Liver (tissue), 8 donors: ENCODE measurements at regions not wholly inside any gene's neighbourhood (a gene's known extent, or its start where the extent isn't known, plus 50 kb on each side); places are given as distances from the start of the nearest gene placed in this dataset.

ENCODE experiments used
- DNase-seq: peaks from one replicate; pipeline ENCODE4 v3.0.0-alpha.2; 2017; ENCODE audit warnings: low spot score
- H3K27ac ChIP-seq, 2 donors: one replicate each; pipeline ENCODE4 v1.7.0; 2013; ENCODE audit warnings: inconsistent platforms in 2 of 2, low read length in 2 of 2, control low read depth in 1 of 2, low read depth in 1 of 2, mild to moderate bottlenecking in 1 of 2
- H3K27me3 ChIP-seq, 4 donors: one replicate each; pipeline versions ENCODE4 v1.6.1 to v1.7.0; 2013; ENCODE audit warnings: low read length in 3 of 4, inconsistent platforms in 1 of 4, mild to moderate bottlenecking in 1 of 4, moderate library complexity in 1 of 4; ENCODE audit not compliant: control insufficient read depth in 4 of 4, insufficient read depth in 4 of 4
- H3K36me3 ChIP-seq, 4 donors: one replicate each; pipeline versions ENCODE4 v1.6.1 to v1.7.0; 2013; ENCODE audit warnings: low read length in 3 of 4, mild to moderate bottlenecking in 3 of 4, low read depth in 1 of 4, moderate library complexity in 1 of 4; ENCODE audit not compliant: control insufficient read depth in 4 of 4, insufficient read depth in 3 of 4
- H3K4me1 ChIP-seq, 4 donors: one replicate each; pipeline versions ENCODE4 v1.6.1 to v1.7.0; 2013; ENCODE audit warnings: low read length in 3 of 4, mild to moderate bottlenecking in 3 of 4, moderate library complexity in 1 of 4; ENCODE audit not compliant: control insufficient read depth in 4 of 4, insufficient read depth in 4 of 4
- H3K4me3 ChIP-seq, 3 donors: one replicate each; pipeline versions ENCODE4 v1.6.1 to v1.7.0; 2013; ENCODE audit warnings: low read length in 3 of 3, control low read depth in 1 of 3, low read depth in 1 of 3, mild to moderate bottlenecking in 1 of 3
- H3K9ac ChIP-seq, 2 donors: one replicate each; pipeline ENCODE4 v1.7.0; 2013; ENCODE audit warnings: low read length in 2 of 2, mild to moderate bottlenecking in 2 of 2, moderate library complexity in 2 of 2, control low read depth in 1 of 2, low read depth in 1 of 2
- H3K9me3 ChIP-seq, 4 donors: one replicate each; pipeline versions ENCODE4 v1.6.1 to v1.7.0; 2013; ENCODE audit warnings: low read length in 3 of 4; ENCODE audit not compliant: control insufficient read depth in 4 of 4
- EGR1 ChIP-seq, 2 donors: IDR thresholded peaks; 2 replicates each; pipeline ENCODE4 v1.6.1; 2016 to 2018; ENCODE audit warnings: antibody characterized with exemption in 2 of 2, low read depth in 2 of 2
- FOXA2 ChIP-seq: IDR thresholded peaks from 2 replicates; pipeline ENCODE4 v1.6.1; 2016; ENCODE audit warnings: antibody characterized with exemption
- GABPA ChIP-seq, 2 donors: IDR thresholded peaks in 1 of 2; conservative IDR thresholded peaks in 1 of 2; 2 replicates each; pipeline ENCODE4 v1.6.1; 2016; ENCODE audit warnings: antibody characterized with exemption in 2 of 2, mild to moderate bottlenecking in 1 of 2, moderate library complexity in 1 of 2
- HNF4A ChIP-seq, 2 donors: conservative IDR thresholded peaks; 2 replicates each; pipeline ENCODE4 v1.6.1; 2016; ENCODE audit warnings: antibody characterized with exemption in 2 of 2, mild to moderate bottlenecking in 2 of 2
- HNF4G ChIP-seq: IDR thresholded peaks from 2 replicates; pipeline ENCODE4 v1.6.1; 2016; ENCODE audit warnings: antibody characterized with exemption
- JUND ChIP-seq, 2 donors: IDR thresholded peaks; 2 replicates each; pipeline ENCODE4 v1.6.1; 2016; ENCODE audit warnings: antibody characterized with exemption in 2 of 2
- NR2F2 ChIP-seq: IDR thresholded peaks from 2 replicates; pipeline ENCODE4 v1.6.1; 2016; ENCODE audit warnings: antibody characterized with exemption
- RAD21 ChIP-seq, 2 donors: IDR thresholded peaks; 2 replicates each; pipeline ENCODE4 v1.6.1; 2016; ENCODE audit warnings: antibody characterized with exemption in 2 of 2, mild to moderate bottlenecking in 2 of 2
- RXRA ChIP-seq, 2 donors: IDR thresholded peaks; 2 replicates each; pipeline ENCODE4 v1.6.1; 2017 to 2018; ENCODE audit warnings: antibody characterized with exemption in 2 of 2, mild to moderate bottlenecking in 1 of 2
- SP1 ChIP-seq: IDR thresholded peaks from 2 replicates; pipeline ENCODE4 v1.6.1; 2018; ENCODE audit warnings: antibody characterized with exemption, mild to moderate bottlenecking
- TAF1 ChIP-seq: conservative IDR thresholded peaks from 2 replicates; pipeline ENCODE4 v1.6.1; 2016; ENCODE audit warnings: antibody characterized with exemption, mild to moderate bottlenecking
- WGBS: extraction: QIAGEN DNeasy Blood & Tissue Kit; methylation state at CpG from one replicate; pipeline ENCODE4 v1.1.7; 2013; 5-methylcytosine and 5-hydroxymethylcytosine counted together
- TF ChIP-seq, protein P1 (sequence below): IDR thresholded peaks from 2 replicates; pipeline ENCODE4 v1.6.1; 2016; ENCODE audit warnings: antibody characterized with exemption
- TF ChIP-seq, protein P2 (sequence below): fragments of 150-350 bp; IDR thresholded peaks from 2 replicates; pipeline ENCODE4 v1.5.1; 2017; ENCODE audit warnings: improper control_type of control experiment, low read depth, low read length; ENCODE audit not compliant: missing input control
- TF ChIP-seq, protein P3 (sequence below): IDR thresholded peaks from 2 replicates; pipeline ENCODE4 v1.6.1; 2016; ENCODE audit warnings: antibody characterized with exemption, mild to moderate bottlenecking
- TF ChIP-seq, protein P4 (sequence below): IDR thresholded peaks from 2 replicates; pipeline ENCODE4 v1.6.1; 2016; ENCODE audit warnings: antibody characterized with exemption
- TF ChIP-seq, protein P5 (sequence below): IDR thresholded peaks from 2 replicates; pipeline ENCODE4 v1.6.1; 2016; ENCODE audit warnings: antibody characterized with exemption
- donor health status: healthy.
- donor health status: healthy.
- donor health status: healthy.
- donor health status: healthy.
- donor health status: healthy.

DNA sequence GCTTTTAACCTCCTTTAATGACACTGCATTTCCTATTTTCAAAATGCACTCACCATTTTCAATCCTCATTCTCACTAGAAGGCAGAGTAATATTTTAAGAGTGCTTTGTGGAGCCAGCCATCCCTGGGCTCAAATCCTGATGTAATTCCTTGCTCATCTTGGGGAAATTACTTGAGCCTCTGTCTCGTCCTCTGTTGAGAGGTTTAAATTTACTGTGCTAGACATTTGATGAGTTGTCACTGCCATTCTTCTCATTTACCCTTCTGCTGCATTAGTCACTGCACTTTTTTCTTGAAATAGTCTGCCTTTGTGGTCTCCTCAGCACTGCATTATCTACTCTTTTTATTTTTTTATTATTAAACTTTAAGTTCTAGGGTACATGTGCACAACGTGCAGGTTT lies 150.0 kb upstream of the HDDC2 start:
- no peak for DNase-seq
- Histone ChIP-seq H3K9me3 (peaks cover 1 to 17% (median 9%) of the 10 kb centered on the region in 4 donors), H3K4me1 (no peaks in the 10 kb centered on the region), H3K9ac (no peak overlapping the region), H3K27me3 (no peaks in the 10 kb centered on the region), H3K36me3 (no peaks in the 10 kb centered on the region), H3K4me3 (no peak overlapping the region), H3K27ac (no peak overlapping the region)
- WGBS, result 38% methylated on average over 2 of the region's 2 CpGs
- TF ChIP-seq TAF1 (no peak), JUND (IDR thresholded peaks at IDR 0.05) (no peak), RXRA (IDR thresholded peaks at IDR 0.05) (no peak), RAD21 (IDR thresholded peaks at IDR 0.05) (no peak), NR2F2 (no peak), HNF4G (no peak), FOXA2 (no peak), SP1 (no peak), HNF4A (conservative IDR thresholded peaks at IDR 0.05) (no peak), GABPA (IDR thresholded peaks at IDR 0.05 in 1 of 2, conservative IDR thresholded peaks at IDR 0.05 in 1 of 2) (no peak), EGR1 (IDR thresholded peaks at IDR 0.05; ENCODE audit: low read depth in 2 of 2) (no peak)
- TF ChIP-seq, protein P1, sequence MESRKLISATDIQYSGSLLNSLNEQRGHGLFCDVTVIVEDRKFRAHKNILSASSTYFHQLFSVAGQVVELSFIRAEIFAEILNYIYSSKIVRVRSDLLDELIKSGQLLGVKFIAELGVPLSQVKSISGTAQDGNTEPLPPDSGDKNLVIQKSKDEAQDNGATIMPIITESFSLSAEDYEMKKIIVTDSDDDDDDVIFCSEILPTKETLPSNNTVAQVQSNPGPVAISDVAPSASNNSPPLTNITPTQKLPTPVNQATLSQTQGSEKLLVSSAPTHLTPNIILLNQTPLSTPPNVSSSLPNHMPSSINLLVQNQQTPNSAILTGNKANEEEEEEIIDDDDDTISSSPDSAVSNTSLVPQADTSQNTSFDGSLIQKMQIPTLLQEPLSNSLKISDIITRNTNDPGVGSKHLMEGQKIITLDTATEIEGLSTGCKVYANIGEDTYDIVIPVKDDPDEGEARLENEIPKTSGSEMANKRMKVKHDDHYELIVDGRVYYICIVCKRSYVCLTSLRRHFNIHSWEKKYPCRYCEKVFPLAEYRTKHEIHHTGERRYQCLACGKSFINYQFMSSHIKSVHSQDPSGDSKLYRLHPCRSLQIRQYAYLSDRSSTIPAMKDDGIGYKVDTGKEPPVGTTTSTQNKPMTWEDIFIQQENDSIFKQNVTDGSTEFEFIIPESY, result no peak
- TF ChIP-seq, protein P2, sequence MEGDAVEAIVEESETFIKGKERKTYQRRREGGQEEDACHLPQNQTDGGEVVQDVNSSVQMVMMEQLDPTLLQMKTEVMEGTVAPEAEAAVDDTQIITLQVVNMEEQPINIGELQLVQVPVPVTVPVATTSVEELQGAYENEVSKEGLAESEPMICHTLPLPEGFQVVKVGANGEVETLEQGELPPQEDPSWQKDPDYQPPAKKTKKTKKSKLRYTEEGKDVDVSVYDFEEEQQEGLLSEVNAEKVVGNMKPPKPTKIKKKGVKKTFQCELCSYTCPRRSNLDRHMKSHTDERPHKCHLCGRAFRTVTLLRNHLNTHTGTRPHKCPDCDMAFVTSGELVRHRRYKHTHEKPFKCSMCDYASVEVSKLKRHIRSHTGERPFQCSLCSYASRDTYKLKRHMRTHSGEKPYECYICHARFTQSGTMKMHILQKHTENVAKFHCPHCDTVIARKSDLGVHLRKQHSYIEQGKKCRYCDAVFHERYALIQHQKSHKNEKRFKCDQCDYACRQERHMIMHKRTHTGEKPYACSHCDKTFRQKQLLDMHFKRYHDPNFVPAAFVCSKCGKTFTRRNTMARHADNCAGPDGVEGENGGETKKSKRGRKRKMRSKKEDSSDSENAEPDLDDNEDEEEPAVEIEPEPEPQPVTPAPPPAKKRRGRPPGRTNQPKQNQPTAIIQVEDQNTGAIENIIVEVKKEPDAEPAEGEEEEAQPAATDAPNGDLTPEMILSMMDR, result no peak
- TF ChIP-seq, protein P3, sequence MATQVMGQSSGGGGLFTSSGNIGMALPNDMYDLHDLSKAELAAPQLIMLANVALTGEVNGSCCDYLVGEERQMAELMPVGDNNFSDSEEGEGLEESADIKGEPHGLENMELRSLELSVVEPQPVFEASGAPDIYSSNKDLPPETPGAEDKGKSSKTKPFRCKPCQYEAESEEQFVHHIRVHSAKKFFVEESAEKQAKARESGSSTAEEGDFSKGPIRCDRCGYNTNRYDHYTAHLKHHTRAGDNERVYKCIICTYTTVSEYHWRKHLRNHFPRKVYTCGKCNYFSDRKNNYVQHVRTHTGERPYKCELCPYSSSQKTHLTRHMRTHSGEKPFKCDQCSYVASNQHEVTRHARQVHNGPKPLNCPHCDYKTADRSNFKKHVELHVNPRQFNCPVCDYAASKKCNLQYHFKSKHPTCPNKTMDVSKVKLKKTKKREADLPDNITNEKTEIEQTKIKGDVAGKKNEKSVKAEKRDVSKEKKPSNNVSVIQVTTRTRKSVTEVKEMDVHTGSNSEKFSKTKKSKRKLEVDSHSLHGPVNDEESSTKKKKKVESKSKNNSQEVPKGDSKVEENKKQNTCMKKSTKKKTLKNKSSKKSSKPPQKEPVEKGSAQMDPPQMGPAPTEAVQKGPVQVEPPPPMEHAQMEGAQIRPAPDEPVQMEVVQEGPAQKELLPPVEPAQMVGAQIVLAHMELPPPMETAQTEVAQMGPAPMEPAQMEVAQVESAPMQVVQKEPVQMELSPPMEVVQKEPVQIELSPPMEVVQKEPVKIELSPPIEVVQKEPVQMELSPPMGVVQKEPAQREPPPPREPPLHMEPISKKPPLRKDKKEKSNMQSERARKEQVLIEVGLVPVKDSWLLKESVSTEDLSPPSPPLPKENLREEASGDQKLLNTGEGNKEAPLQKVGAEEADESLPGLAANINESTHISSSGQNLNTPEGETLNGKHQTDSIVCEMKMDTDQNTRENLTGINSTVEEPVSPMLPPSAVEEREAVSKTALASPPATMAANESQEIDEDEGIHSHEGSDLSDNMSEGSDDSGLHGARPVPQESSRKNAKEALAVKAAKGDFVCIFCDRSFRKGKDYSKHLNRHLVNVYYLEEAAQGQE, result no peak
- TF ChIP-seq, protein P4, sequence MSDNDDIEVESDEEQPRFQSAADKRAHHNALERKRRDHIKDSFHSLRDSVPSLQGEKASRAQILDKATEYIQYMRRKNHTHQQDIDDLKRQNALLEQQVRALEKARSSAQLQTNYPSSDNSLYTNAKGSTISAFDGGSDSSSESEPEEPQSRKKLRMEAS, result no peak
- TF ChIP-seq, protein P5, sequence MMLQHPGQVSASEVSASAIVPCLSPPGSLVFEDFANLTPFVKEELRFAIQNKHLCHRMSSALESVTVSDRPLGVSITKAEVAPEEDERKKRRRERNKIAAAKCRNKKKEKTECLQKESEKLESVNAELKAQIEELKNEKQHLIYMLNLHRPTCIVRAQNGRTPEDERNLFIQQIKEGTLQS, result no peak

DNA sequence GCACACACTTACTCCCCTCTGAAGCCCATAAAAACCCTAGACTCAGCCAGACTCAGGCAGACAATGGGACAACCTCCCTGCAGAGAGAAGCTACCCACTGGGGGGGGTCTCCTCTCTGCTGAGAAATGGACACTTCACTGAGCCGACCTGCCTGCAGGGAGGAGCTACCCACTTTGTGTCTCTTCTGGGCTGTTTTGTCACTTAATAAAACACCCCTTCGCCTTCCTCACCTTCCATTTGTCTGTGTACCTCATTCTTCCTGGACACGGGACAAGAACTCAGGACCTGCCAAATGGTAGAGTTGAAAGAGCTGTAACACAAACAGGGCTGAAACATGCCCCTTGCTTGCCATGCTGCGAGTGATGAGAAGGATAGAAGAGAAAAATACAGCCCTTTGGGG lies 151.7 kb upstream of the HDDC2 start:
- no peak overlapping the region for H3K27ac ChIP-seq
- no peaks in the 10 kb centered on the region for H3K27me3 ChIP-seq
- no peak for DNase-seq
- H3K36me3 ChIP-seq, result no peaks in the 10 kb centered on the region
- no peaks in the 10 kb centered on the region for H3K4me1 ChIP-seq
- H3K9ac ChIP-seq, result no peak overlapping the region
- H3K9me3 ChIP-seq, result peaks cover 1 to 17% (median 9%) of the 10 kb centered on the region in 4 donors
- TF ChIP-seq RAD21 (IDR thresholded peaks at IDR 0.05), result no peak
- TF ChIP-seq SP1, result no peak
- TF ChIP-seq HNF4A (conservative IDR thresholded peaks at IDR 0.05), result no peak
- TF ChIP-seq, protein P3, result no peak
- TF ChIP-seq GABPA (IDR thresholded peaks at IDR 0.05 in 1 of 2, conservative IDR thresholded peaks at IDR 0.05 in 1 of 2), result no peak
- no peak for TF ChIP-seq NR2F2
- no peak for TF ChIP-seq RXRA (IDR thresholded peaks at IDR 0.05)
- WGBS, result 68% methylated on average over 4 of the region's 4 CpGs
- H3K4me3 ChIP-seq, result peak overlapping the region in 1 of 3 donors; percentile 33
